Caki2 (cell line): ENCODE measurements at regions not wholly inside any gene's neighbourhood (a gene's known extent, or its start where the extent isn't known, plus 50 kb on each side); places are given as distances from the start of the nearest gene placed in this dataset.

Experiments
- DNase-seq: peaks from one replicate; pipeline ENCODE4 v3.0.0-alpha.2; 2015; ENCODE audit warnings: low read depth
- in situ Hi-C: cut with HindIII; loops from 2 replicates; pipeline ENCODE4 v1.10.0; 2016; ENCODE audit warnings: low sequenced_read_pairs, low pct_unique_long_range_greater_than_20kb, mixed read lengths

GRCh38 chr12:45581112-45581511 is 148.4 kb upstream of the ARID2 start:
- in situ Hi-C loops, result no loop called here

GRCh38 chr12:45582536-45582935 is 147.0 kb upstream of the ARID2 start:
- DNase-seq, result no peak
- in situ Hi-C loops, result no loop called here

More at GRCh38 chr12:45581112-45581511, 148.4 kb upstream of the ARID2 start:
- DNase-seq, result no peak

- in situ Hi-C loops, result no loop called here
- no peak for DNase-seq
Measured at GRCh38 chr12:45582986-45583659, 146.4 kb upstream of the ARID2 start.

GRCh38 chr12:45584336-45584735 is 145.2 kb upstream of the ARID2 start:
- DNase-seq, result no peak
- in situ Hi-C loops, result no loop called here

GRCh38 chr12:45585522-45586230 is 143.8 kb upstream of the ARID2 start:
- DNase-seq, result no peak
- in situ Hi-C loops, result no loop called here

- in situ Hi-C loops, result no loop called here
- DNase-seq, result no peak
Measured at GRCh38 chr12:45586486-45586885, 143.0 kb upstream of the ARID2 start.

- no peak for DNase-seq
- in situ Hi-C loops, result no loop called here
Measured at GRCh38 chr12:45587012-45587411, 142.5 kb upstream of the ARID2 start.

GRCh38 chr12:45587877-45588533 is 141.5 kb upstream of the ARID2 start:
- in situ Hi-C loops, result no loop called here
- no peak for DNase-seq

GRCh38 chr12:45590646-45591045 is 138.9 kb upstream of the ARID2 start:
- DNase-seq, result no peak
- in situ Hi-C loops, result no loop called here

GRCh38 chr12:45591635-45592034 is 137.9 kb upstream of the ARID2 start:
- in situ Hi-C loops, result no loop called here
- DNase-seq, result no peak

GRCh38 chr12:45596366-45596765 is 133.1 kb upstream of the ARID2 start:
- DNase-seq, result no peak

GRCh38 chr12:45598336-45598735 is 131.2 kb upstream of the ARID2 start:
- DNase-seq, result no peak
- in situ Hi-C loops, result no loop called here

More at GRCh38 chr12:45596366-45596765, 133.1 kb upstream of the ARID2 start:
- in situ Hi-C loops, result no loop called here

- in situ Hi-C loops, result no loop called here
- no peak for DNase-seq
Measured at GRCh38 chr12:45598761-45599160, 130.7 kb upstream of the ARID2 start.

GRCh38 chr12:45599196-45599595 is 130.3 kb upstream of the ARID2 start:
- in situ Hi-C loops, result no loop called here
- DNase-seq, result no peak

- DNase-seq, result no peak
- in situ Hi-C loops, result no loop called here
Measured at GRCh38 chr12:45601390-45601789, 128.1 kb upstream of the ARID2 start.

- in situ Hi-C loops, result no loop called here
- no peak for DNase-seq
Measured at GRCh38 chr12:45601888-45602287, 127.6 kb upstream of the ARID2 start.

GRCh38 chr12:45605624-45606023 is 123.9 kb upstream of the ARID2 start:
- in situ Hi-C loops, result no loop called here

GRCh38 chr12:45611061-45611460 is 118.4 kb upstream of the ARID2 start:
- DNase-seq, result no peak
- in situ Hi-C loops, result no loop called here

More at GRCh38 chr12:45605624-45606023, 123.9 kb upstream of the ARID2 start:
- no peak for DNase-seq

GRCh38 chr12:45611495-45611894 is 118.0 kb upstream of the ARID2 start:
- DNase-seq, result no peak
- in situ Hi-C loops, result no loop called here
